Osteocyte (in vitro differentiated cells): ENCODE measurements at regions not wholly inside any gene's neighbourhood (a gene's known extent, or its start where the extent isn't known, plus 50 kb on each side); places are given as distances from the start of the nearest gene placed in this dataset.

ENCODE experiments used
- DNase-seq: peaks from one replicate; pipeline ENCODE4 v3.0.0; 2021; ENCODE audit warnings: mixed read lengths; ENCODE audit not compliant: unreplicated experiment; ENCODE audit errors: extremely low spot score
- H3K27ac Mint-ChIP-seq: one replicate; pipeline ENCODE4 v1.8.0; 2021; ENCODE audit warnings: mild to moderate bottlenecking, mixed read lengths; ENCODE audit not compliant: unreplicated experiment
- H3K27me3 Mint-ChIP-seq: one replicate; pipeline ENCODE4 v1.8.0; 2021; ENCODE audit warnings: mixed read lengths; ENCODE audit not compliant: unreplicated experiment
- H3K36me3 Mint-ChIP-seq: one replicate; pipeline ENCODE4 v1.8.0; 2021; ENCODE audit warnings: mixed read lengths; ENCODE audit not compliant: unreplicated experiment
- H3K4me1 Mint-ChIP-seq: one replicate; pipeline ENCODE4 v1.8.0; 2021; ENCODE audit warnings: mixed read lengths; ENCODE audit not compliant: unreplicated experiment
- H3K4me3 Mint-ChIP-seq: one replicate; pipeline ENCODE4 v1.8.0; 2021; ENCODE audit warnings: mild to moderate bottlenecking, moderate library complexity, mixed read lengths; ENCODE audit not compliant: unreplicated experiment
- H3K9me3 Mint-ChIP-seq: one replicate; pipeline ENCODE4 v1.8.0; 2021; ENCODE audit warnings: mixed read lengths; ENCODE audit not compliant: unreplicated experiment
- TF ChIP-seq, protein P1 (sequence below): fragments of 200-600 bp; sonication (generic); IDR thresholded peaks from 2 replicates; pipeline ENCODE4 v1.5.0; 2021; ENCODE audit warnings: antibody characterized with exemption, mild to moderate bottlenecking, moderate library complexity

DNA sequence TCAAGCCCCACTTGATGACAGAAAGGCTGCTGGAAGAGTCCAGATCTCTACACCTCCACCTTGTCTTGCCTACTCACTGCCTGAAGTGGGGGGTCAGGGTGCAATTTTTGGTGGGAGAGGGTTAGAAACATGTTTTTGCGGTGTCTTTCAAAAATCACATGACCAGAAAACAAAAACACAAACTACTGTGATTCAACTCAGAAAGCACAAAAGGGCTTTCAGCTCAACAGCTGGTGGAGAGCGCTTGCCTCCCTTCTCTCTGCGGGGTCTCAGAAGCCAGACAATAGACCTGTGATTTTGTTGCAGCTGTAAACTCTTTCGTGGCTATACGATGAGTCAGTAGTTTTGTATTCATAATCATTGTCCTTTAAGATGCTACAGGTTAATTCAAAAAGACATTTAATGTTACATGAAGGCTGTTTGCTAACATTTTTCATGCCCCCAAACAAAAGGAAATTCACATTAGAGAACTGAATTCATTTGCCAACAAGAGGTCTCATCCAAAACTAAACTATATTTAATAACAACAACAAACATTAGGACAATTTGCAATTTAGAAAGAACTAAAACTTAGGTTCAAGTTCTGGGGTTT, 172.6 kb upstream of the RAI14 start:
- no peak overlapping the region for H3K27ac Mint-ChIP-seq
- no peaks in the 10 kb centered on the region for H3K9me3 Mint-ChIP-seq
- H3K4me1 Mint-ChIP-seq, result peaks cover 26% of the 10 kb centered on the region
- H3K36me3 Mint-ChIP-seq, result no peaks in the 10 kb centered on the region
- TF ChIP-seq, protein P1, sequence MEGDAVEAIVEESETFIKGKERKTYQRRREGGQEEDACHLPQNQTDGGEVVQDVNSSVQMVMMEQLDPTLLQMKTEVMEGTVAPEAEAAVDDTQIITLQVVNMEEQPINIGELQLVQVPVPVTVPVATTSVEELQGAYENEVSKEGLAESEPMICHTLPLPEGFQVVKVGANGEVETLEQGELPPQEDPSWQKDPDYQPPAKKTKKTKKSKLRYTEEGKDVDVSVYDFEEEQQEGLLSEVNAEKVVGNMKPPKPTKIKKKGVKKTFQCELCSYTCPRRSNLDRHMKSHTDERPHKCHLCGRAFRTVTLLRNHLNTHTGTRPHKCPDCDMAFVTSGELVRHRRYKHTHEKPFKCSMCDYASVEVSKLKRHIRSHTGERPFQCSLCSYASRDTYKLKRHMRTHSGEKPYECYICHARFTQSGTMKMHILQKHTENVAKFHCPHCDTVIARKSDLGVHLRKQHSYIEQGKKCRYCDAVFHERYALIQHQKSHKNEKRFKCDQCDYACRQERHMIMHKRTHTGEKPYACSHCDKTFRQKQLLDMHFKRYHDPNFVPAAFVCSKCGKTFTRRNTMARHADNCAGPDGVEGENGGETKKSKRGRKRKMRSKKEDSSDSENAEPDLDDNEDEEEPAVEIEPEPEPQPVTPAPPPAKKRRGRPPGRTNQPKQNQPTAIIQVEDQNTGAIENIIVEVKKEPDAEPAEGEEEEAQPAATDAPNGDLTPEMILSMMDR, result no peak
- H3K27me3 Mint-ChIP-seq, result peaks cover 34% of the 10 kb centered on the region
- DNase-seq, result no peak
- H3K4me3 Mint-ChIP-seq, result no peak overlapping the region

DNA sequence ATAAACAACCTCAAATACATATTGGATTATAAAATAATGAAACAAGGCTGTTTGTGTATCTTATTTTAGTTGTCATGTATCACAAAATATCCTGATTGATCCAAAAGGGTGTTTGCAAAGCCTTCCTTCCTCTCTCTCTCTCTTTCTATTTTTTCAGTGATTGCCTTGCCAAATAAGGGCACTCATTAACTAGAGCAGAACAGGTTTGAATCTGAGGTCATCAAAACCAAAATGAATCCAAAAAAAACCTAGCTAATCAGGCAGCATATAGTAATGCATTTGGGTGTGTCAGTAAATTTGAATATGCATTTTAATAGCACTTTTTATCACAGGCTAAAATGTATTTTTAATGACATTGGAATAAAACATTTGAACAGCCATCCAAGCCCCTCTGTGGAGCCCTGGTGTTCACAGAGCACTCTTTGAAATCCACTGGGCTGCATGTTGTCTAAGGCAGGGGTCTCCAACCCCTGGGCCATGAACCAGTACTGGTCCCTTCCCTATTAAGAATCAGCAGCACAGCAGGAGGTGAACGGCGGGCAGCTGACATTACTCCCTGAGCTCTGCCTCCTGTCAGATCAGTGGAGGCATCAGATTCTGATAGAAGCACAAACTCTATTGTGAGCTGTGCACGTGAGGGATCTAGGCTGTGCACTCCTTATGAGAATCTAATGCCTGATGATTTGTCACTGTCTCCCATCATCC, 171.8 kb upstream of the RAI14 start:
- no peak overlapping the region for H3K27ac Mint-ChIP-seq
- no peak for DNase-seq
- H3K9me3 Mint-ChIP-seq, result no peaks in the 10 kb centered on the region
- TF ChIP-seq, protein P1, result no peak
- H3K27me3 Mint-ChIP-seq, result peaks cover 32% of the 10 kb centered on the region
- H3K36me3 Mint-ChIP-seq, result no peaks in the 10 kb centered on the region
- peaks cover 27% of the 10 kb centered on the region for H3K4me1 Mint-ChIP-seq
- H3K4me3 Mint-ChIP-seq, result no peak overlapping the region

DNA sequence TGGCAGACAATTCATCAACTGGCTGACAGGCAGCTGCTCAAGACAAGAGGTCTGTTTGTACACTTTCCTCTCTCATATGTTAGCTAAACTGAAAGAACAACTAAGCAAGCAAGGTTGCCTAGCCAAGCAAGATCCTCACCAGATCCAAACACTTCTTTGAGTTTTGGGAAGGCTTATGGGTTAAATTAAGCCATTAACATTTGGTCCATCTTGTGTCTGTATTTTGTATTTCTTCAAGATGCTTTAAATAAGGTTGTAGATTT, 170.4 kb upstream of the RAI14 start:
- H3K27ac Mint-ChIP-seq, result no peak overlapping the region
- no peaks in the 10 kb centered on the region for H3K36me3 Mint-ChIP-seq
- peaks cover 29% of the 10 kb centered on the region for H3K4me1 Mint-ChIP-seq
- TF ChIP-seq, protein P1, result no peak
- no peak for DNase-seq
- H3K4me3 Mint-ChIP-seq, result no peak overlapping the region
- peaks cover 30% of the 10 kb centered on the region for H3K27me3 Mint-ChIP-seq
- H3K9me3 Mint-ChIP-seq, result no peaks in the 10 kb centered on the region

DNA sequence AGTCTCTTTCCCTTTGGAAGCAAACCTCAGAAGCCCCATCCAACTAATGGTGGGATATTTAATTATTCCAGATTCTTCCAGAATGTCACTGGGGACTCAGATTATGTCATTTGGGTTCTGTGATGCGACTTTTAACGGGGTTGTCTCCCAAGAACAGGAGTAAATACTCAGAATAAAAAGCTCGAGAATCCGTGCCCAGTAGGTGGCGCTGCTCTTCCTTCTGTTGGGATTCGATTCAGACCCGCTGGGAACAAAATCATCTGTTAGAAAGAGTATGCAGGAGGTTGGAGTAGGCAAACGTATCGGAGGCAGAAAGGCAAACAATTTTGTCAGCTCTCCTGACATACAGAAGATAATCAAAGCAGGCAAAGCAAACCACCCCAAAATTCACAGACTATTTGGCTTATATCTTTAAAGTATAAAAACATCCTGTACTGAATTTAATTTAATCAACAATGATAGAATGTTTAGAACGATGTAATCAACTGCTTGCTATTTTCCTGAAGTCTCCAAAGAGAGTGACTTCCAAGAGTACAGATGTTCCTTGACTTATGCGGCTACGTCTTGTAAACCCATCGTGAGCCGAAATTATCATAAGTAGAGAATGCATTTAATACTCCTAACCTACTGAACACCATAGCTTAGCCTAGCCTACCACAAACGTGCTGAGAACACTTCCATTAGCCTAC, 169.8 kb upstream of the RAI14 start:
- Mint-ChIP-seq H3K9me3 (no peaks in the 10 kb centered on the region), H3K4me1 (peaks cover 35% of the 10 kb centered on the region), H3K4me3 (no peak overlapping the region), H3K27ac (peak overlapping the region; percentile 52), H3K36me3 (no peaks in the 10 kb centered on the region), H3K27me3 (peaks cover 26% of the 10 kb centered on the region)
- peak; percentile 89 for DNase-seq
- TF ChIP-seq, protein P1, result peak; percentile 91

DNA sequence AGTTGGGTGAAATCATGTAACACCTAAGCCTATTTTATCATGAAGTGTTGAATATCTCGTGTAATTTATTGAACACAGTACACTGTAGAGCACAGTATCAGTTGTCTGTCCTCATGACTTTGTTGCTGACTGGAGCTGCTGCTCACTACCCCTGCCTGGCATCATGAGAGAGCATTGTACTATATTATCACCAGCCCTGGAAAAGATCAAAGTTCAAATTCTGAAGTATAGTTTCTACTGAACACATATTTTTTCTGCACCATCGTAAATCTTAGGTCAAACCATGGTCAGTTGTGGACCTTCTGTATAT, 169.3 kb upstream of the RAI14 start:
- no peaks in the 10 kb centered on the region for H3K36me3 Mint-ChIP-seq
- no peak overlapping the region for H3K4me3 Mint-ChIP-seq
- no peak for DNase-seq
- peaks cover 21% of the 10 kb centered on the region for H3K27me3 Mint-ChIP-seq
- TF ChIP-seq, protein P1, result no peak
- no peaks in the 10 kb centered on the region for H3K9me3 Mint-ChIP-seq
- H3K27ac Mint-ChIP-seq, result peak overlapping the region; percentile 52
- H3K4me1 Mint-ChIP-seq, result peaks cover 39% of the 10 kb centered on the region
